ENCODE measurements at regions not wholly inside any gene's neighbourhood (a gene's known extent, or its start where the extent isn't known, plus 50 kb on each side); places are given as distances from the start of the nearest gene placed in this dataset.

DNA sequence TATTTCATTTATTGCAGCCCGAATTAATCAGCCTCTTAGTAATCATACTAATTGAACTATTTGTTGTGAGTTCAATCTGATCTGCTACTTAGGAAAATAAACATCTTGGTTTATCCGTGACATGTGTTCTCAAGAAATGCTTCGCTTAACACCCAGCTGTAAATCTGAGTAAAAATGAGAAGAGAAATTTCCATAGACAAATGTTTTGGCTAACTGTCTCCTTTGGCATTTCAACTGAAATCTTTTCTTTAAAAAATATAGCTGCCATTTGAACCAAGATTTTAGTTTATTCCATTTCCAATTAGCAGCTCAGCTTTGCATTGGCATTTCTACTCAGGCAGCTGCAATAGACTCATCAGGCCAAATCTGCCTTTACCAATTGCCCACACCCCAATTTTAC is 180.5 kb upstream of the PTER start:
- TF ChIP-seq CTCF (IDR thresholded peaks at IDR 0.05) (no peak), EP300 (IDR thresholded peaks at IDR 0.05) (no peak), POLR2A (IDR thresholded peaks at IDR 0.05) (no peak)
- 72 to 82% (median 76%) methylated on average over 3 of the region's 3 CpGs for WGBS, 3 donors
- intact Hi-C loops (cut with DNase I): no loop called here
- Histone ChIP-seq H3K4me1 (ENCODE audit: insufficient read depth) (no peaks in the 10 kb centered on the region), H3K4me3 (no peak overlapping the region), H3K9me3 (no peaks in the 10 kb centered on the region), H3K36me3 (no peaks in the 10 kb centered on the region), H3K27me3 (no peaks in the 10 kb centered on the region), H3K27ac (no peak overlapping the region)
- DNase-seq: no peak

DNA sequence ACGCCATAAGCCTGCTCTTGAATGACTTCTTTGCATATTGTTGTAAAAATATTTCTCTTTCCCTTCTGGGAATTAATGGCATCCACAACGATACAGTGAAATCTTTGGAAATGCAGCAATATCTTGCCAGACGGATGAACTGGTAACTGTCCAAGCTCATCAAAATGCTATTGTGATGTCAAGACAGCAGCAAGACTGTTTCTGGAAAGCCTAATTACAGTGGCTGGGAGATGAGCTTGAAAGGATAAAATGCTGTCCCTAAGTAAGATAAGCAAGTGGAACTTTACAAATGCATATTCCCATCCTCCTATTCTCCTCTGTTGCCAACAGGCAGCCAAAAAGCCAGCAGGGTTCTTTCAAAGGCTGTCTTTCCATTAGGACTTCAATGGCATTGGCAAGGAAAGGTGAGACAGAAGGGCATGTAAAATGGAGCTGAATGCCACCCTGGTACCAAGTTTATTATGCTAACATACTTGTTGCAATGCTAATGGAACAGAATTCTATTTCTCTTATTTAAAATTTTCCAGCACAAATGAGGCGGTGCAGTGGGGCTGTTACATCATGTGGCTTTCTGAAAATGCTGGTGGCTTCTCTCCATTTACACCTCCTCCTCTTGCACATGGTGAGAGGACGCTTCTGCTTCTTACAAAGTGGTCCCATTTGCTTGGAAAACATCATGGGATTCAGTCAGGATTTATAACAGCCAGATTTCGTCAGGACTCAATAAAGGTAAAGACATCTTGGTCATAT is 178.3 kb upstream of the PTER start:
- Histone ChIP-seq H3K36me3 (no peaks in the 10 kb centered on the region), H3K9me3 (no peaks in the 10 kb centered on the region), H3K27me3 (no peaks in the 10 kb centered on the region), H3K27ac (no peak overlapping the region), H3K4me3 (no peak overlapping the region), H3K4me1 (ENCODE audit: insufficient read depth) (no peaks in the 10 kb centered on the region)
- TF ChIP-seq POLR2A (IDR thresholded peaks at IDR 0.05) (no peak), EP300 (IDR thresholded peaks at IDR 0.05) (no peak), CTCF (IDR thresholded peaks at IDR 0.05) (no peak)
- 57 to 61% (median 59%) methylated on average over 6 of the region's 6 CpGs for WGBS, 3 donors
- intact Hi-C loops (cut with DNase I): no loop called here
- no peak for DNase-seq

GRCh38 chr10:16259726-16260125 is 177.1 kb upstream of the PTER start:
- 16 to 29% (median 27%) methylated on average over 1 of the region's 1 CpG for WGBS, 3 donors
- DNase-seq: no peak
- no peaks in the 10 kb centered on the region for H3K4me1 ChIP-seq (ENCODE audit: insufficient read depth)
- no peaks in the 10 kb centered on the region for H3K9me3 ChIP-seq
- H3K4me3 ChIP-seq: no peak overlapping the region
- H3K27me3 ChIP-seq: no peaks in the 10 kb centered on the region
- no peaks in the 10 kb centered on the region for H3K36me3 ChIP-seq
- intact Hi-C loops (cut with DNase I): no loop called here
- TF ChIP-seq CTCF (IDR thresholded peaks at IDR 0.05): no peak
- TF ChIP-seq EP300 (IDR thresholded peaks at IDR 0.05): no peak
- H3K27ac ChIP-seq: no peak overlapping the region

DNA sequence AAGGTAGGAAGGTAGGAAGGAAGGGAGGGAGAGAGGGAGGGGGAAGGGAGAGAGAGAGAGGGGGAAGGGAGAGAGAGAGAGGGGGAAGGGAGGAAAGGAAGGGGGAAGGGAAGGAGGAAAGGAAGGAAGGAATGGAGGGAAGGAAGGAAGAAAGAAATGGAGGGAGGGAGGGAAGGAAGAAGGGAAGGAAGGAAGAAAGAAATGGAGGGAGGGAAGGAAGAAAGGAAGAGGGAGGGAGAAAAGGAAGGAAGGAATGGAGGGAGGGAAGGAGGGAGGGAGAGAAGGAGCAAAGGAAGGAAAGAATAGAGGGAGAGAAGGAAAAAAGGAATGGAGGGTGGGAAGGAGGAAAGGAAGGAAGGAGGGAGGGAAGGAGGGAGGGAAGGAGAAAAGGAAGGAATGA is 176.4 kb upstream of the PTER start:
- intact Hi-C loops (cut with DNase I): no loop called here
- TF ChIP-seq CTCF (IDR thresholded peaks at IDR 0.05) (no peak), POLR2A (IDR thresholded peaks at IDR 0.05) (no peak), EP300 (IDR thresholded peaks at IDR 0.05) (no peak)
- DNase-seq: no peak
- Histone ChIP-seq H3K4me1 (ENCODE audit: insufficient read depth) (no peaks in the 10 kb centered on the region), H3K27me3 (no peaks in the 10 kb centered on the region), H3K9me3 (no peaks in the 10 kb centered on the region), H3K4me3 (no peak overlapping the region), H3K36me3 (no peaks in the 10 kb centered on the region), H3K27ac (no peak overlapping the region)

Data from ovary (tissue), 7 donors.